SU-DHL-6 (cell line): ENCODE measurements at regions not wholly inside any gene's neighbourhood (a gene's known extent, or its start where the extent isn't known, plus 50 kb on each side); places are given as distances from the start of the nearest gene placed in this dataset.

Experiments used
- EZH2phosphoT487 ChIP-seq: fragments of 200-600 bp; sonication (generic), shearing (Covaris generic); conservative IDR thresholded peaks from 2 replicates; pipeline ENCODE4 v1.6.1; 2018; ENCODE audit warnings: mild to moderate bottlenecking, antibody characterized with exemption, low read length, moderate library complexity, mixed read lengths
- TF ChIP-seq, protein P1 (sequence below): fragments of 200-600 bp; sonication (generic); IDR thresholded peaks from one replicate; pipeline ENCODE4 v1.5.1; 2017; ENCODE audit warnings: antibody characterized with exemption, mild to moderate bottlenecking, low read length, moderate library complexity; ENCODE audit not compliant: insufficient read depth, poor library complexity, severe bottlenecking

GRCh38 chr16:54517181-54517580 is 230.6 kb upstream of the IRX3 start:
- no peak for TF ChIP-seq EZH2phosphoT487
- TF ChIP-seq, protein P1, sequence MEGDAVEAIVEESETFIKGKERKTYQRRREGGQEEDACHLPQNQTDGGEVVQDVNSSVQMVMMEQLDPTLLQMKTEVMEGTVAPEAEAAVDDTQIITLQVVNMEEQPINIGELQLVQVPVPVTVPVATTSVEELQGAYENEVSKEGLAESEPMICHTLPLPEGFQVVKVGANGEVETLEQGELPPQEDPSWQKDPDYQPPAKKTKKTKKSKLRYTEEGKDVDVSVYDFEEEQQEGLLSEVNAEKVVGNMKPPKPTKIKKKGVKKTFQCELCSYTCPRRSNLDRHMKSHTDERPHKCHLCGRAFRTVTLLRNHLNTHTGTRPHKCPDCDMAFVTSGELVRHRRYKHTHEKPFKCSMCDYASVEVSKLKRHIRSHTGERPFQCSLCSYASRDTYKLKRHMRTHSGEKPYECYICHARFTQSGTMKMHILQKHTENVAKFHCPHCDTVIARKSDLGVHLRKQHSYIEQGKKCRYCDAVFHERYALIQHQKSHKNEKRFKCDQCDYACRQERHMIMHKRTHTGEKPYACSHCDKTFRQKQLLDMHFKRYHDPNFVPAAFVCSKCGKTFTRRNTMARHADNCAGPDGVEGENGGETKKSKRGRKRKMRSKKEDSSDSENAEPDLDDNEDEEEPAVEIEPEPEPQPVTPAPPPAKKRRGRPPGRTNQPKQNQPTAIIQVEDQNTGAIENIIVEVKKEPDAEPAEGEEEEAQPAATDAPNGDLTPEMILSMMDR = no peak
